ENCODE measurements at regions not wholly inside any gene's neighbourhood (a gene's known extent, or its start where the extent isn't known, plus 50 kb on each side); places are given as distances from the start of the nearest gene placed in this dataset.

DNA sequence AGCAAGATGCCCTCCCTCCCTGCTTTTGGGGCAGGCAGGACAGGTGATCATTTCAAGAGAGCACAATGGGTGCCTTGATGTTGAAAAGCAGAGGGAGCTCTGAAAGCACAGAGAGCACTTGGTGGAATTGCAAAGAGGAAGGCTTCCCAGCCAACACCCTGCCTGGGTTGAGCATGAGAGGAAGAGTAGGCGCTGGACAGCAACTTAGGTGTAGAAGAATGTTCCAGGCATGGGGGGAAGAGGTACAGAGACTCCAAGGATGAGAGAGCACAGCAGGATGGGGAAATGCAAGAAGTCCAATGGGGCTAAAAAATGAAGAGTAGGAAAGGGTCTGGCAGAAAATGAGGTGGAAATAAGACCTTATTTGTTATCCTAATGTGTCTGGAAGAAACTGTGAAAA, 144.8 kb downstream of the TRIM36 start:
- H3K9ac ChIP-seq (ENCODE audit: low read length): no peak overlapping the region
- no peak for DNase-seq (ENCODE audit: low read depth)
- no peaks in the 10 kb centered on the region for H3K9me3 ChIP-seq (ENCODE audit: control insufficient read depth, low read length)
- H3K4me1 ChIP-seq (ENCODE audit: control insufficient read depth, insufficient read depth, low read length): no peaks in the 10 kb centered on the region
- no peaks in the 10 kb centered on the region for H3K36me3 ChIP-seq (ENCODE audit: control insufficient read depth, insufficient read depth, low read length, severe bottlenecking)
- no peaks in the 10 kb centered on the region for H3K27me3 ChIP-seq (replicated peaks; ENCODE audit: control insufficient read depth, insufficient read depth, low read length)
- H3K4me3 ChIP-seq (ENCODE audit: low read length): no peak overlapping the region

DNA sequence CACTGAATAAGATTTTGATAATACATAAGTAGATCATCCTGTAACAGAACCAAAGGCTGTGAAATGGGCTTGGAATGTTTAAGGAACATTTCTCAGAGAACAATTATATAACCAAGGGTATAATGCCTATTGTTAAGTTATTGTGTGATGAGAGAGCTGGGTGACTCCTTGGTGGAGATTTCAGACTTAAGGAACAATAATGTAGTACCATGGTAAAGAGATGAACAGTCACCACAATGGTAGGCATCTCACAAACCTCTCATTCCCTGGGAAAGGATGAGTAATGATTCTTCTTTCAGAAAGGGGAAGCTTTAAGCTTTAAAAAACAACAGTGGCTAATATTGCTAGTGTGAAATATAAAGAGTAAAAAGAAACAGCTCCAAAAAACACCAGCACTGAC, 147.4 kb downstream of the TRIM36 start:
- Histone ChIP-seq H3K9ac (ENCODE audit: low read length) (no peak overlapping the region), H3K27me3 (replicated peaks; ENCODE audit: control insufficient read depth, insufficient read depth, low read length) (no peaks in the 10 kb centered on the region), H3K4me3 (ENCODE audit: low read length) (no peak overlapping the region), H3K4me1 (ENCODE audit: control insufficient read depth, insufficient read depth, low read length) (no peaks in the 10 kb centered on the region), H3K9me3 (ENCODE audit: control insufficient read depth, low read length) (no peaks in the 10 kb centered on the region), H3K36me3 (ENCODE audit: control insufficient read depth, insufficient read depth, low read length, severe bottlenecking) (no peaks in the 10 kb centered on the region)
- DNase-seq (ENCODE audit: low read depth): peak; percentile 7

DNA sequence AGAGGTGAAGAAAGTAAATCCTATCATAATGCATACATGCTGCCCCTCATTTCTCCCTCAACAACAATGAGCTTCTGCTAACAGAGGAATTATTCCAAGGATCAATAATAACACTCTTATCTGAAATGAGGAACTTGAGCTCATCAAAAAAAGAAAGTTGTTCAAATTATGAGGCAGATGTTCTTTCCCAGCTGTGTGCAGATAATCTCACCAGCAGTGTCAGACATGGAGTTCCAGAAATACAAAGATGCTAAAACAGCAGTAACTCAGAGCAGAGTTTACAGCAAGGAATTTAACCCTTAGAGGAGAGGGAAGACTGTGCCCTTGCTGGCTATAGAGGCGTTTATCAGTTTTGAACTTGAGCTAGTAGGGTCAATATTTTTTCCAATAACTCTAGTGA, 153.1 kb downstream of the TRIM36 start:
- H3K4me3 ChIP-seq (ENCODE audit: low read length): no peak overlapping the region
- no peaks in the 10 kb centered on the region for H3K27me3 ChIP-seq (replicated peaks; ENCODE audit: control insufficient read depth, insufficient read depth, low read length)
- no peaks in the 10 kb centered on the region for H3K36me3 ChIP-seq (ENCODE audit: control insufficient read depth, insufficient read depth, low read length, severe bottlenecking)
- no peak for DNase-seq (ENCODE audit: low read depth)
- no peaks in the 10 kb centered on the region for H3K4me1 ChIP-seq (ENCODE audit: control insufficient read depth, insufficient read depth, low read length)
- H3K9ac ChIP-seq (ENCODE audit: low read length): no peak overlapping the region
- peaks cover 2% of the 10 kb centered on the region for H3K9me3 ChIP-seq (ENCODE audit: control insufficient read depth, low read length)

DNA sequence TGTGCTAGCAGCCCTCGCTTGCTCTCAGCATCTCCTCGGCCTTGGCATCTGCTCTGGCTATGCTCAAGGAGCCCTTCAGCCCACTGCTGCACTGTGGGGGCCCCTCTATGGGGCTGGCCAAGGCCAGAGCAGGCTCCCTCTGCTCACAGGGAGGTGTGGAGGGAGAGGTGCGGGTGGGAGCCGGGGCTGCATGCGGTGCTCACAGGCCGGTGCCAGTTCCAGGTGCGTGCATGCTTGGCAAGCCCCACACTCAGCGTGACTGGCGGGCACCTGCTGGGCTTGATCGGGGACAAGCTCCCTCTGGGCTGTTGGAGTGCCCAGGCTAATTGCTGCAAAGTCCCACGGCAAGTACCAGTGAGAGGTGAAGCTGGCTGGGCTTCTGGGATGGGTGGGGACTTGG, 170.5 kb downstream of the TRIM36 start:
- H3K4me1 ChIP-seq (ENCODE audit: control insufficient read depth, insufficient read depth, low read length): no peaks in the 10 kb centered on the region

DNA sequence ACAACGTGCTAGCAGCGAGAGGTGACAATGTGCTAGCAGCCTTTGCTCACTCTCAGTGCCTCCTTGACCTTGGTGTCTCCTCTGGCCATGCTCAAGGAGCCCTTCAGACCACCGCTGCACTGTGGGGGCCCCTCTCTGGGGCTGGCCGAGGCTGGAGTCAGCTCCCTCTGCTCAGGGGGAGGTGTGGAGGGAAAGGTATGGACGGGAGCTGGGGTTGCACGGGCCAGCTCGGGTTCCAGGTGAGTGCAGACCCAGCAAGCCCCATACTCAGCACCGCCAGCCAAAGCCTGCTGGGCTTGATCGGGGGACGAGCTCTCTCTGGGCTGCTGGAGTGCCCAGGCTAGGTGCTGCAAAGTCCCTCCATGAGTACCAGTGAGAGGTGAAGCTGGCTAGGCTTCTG, 180.2 kb downstream of the TRIM36 start:
- H3K4me1 ChIP-seq (ENCODE audit: control insufficient read depth, insufficient read depth, low read length): no peaks in the 10 kb centered on the region
- no peaks in the 10 kb centered on the region for H3K9me3 ChIP-seq (ENCODE audit: control insufficient read depth, low read length)
- no peaks in the 10 kb centered on the region for H3K36me3 ChIP-seq (ENCODE audit: control insufficient read depth, insufficient read depth, low read length, severe bottlenecking)
- no peak overlapping the region for H3K9ac ChIP-seq (ENCODE audit: low read length)
- H3K27me3 ChIP-seq (replicated peaks; ENCODE audit: control insufficient read depth, insufficient read depth, low read length): no peaks in the 10 kb centered on the region
- no peak for DNase-seq (ENCODE audit: low read depth)
- no peak overlapping the region for H3K4me3 ChIP-seq (ENCODE audit: low read length)

More for the DNA sequence above, 170.5 kb downstream of the TRIM36 start:
- H3K9ac ChIP-seq (ENCODE audit: low read length): no peak overlapping the region
- no peaks in the 10 kb centered on the region for H3K36me3 ChIP-seq (ENCODE audit: control insufficient read depth, insufficient read depth, low read length, severe bottlenecking)
- no peak overlapping the region for H3K4me3 ChIP-seq (ENCODE audit: low read length)
- no peaks in the 10 kb centered on the region for H3K27me3 ChIP-seq (replicated peaks; ENCODE audit: control insufficient read depth, insufficient read depth, low read length)
- no peak for DNase-seq (ENCODE audit: low read depth)
- H3K9me3 ChIP-seq (ENCODE audit: control insufficient read depth, low read length): no peaks in the 10 kb centered on the region

DNA sequence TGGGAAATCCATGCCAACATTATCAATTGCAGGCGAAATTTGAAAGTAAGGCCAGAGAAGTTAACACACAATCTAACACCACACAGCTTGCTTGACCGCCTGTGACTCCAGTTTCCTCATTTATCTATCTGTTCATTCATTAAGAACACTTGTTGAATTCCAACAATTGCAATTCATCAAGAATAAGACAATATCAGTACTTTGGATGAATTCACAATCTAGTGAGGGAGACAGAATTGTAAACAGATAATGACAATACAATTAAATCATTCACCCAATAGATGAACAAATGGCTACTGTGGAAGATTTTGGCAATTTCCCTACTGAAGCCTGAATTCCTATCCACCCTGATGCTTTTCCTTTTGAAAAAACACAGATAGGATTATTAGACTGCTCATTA, 181.6 kb downstream of the TRIM36 start:
- no peaks in the 10 kb centered on the region for H3K4me1 ChIP-seq (ENCODE audit: control insufficient read depth, insufficient read depth, low read length)
- H3K36me3 ChIP-seq (ENCODE audit: control insufficient read depth, insufficient read depth, low read length, severe bottlenecking): no peaks in the 10 kb centered on the region
- no peaks in the 10 kb centered on the region for H3K9me3 ChIP-seq (ENCODE audit: control insufficient read depth, low read length)
- no peaks in the 10 kb centered on the region for H3K27me3 ChIP-seq (replicated peaks; ENCODE audit: control insufficient read depth, insufficient read depth, low read length)
- no peak overlapping the region for H3K4me3 ChIP-seq (ENCODE audit: low read length)
- H3K9ac ChIP-seq (ENCODE audit: low read length): no peak overlapping the region
- no peak for DNase-seq (ENCODE audit: low read depth)

DNA sequence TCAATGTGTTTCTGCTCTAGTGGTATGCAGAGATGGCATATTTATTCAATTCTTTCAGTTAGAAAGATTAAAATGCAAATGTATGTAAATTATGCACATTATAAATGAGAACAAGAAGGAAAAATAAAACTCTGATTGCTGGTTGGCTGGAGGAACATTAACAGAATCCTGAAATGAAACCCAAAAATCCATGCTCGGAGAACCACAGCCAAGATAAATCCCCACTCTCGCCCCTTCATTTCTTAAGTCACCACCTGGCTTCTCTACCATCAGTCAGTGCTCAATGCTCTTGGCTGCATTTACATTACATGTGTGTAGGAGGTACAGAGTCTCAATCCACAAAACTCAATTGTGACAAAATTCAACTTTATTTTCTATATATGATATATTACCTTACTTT, 184.9 kb downstream of the TRIM36 start:
- H3K36me3 ChIP-seq (ENCODE audit: control insufficient read depth, insufficient read depth, low read length, severe bottlenecking): no peaks in the 10 kb centered on the region
- H3K9ac ChIP-seq (ENCODE audit: low read length): no peak overlapping the region
- no peaks in the 10 kb centered on the region for H3K9me3 ChIP-seq (ENCODE audit: control insufficient read depth, low read length)

DNA sequence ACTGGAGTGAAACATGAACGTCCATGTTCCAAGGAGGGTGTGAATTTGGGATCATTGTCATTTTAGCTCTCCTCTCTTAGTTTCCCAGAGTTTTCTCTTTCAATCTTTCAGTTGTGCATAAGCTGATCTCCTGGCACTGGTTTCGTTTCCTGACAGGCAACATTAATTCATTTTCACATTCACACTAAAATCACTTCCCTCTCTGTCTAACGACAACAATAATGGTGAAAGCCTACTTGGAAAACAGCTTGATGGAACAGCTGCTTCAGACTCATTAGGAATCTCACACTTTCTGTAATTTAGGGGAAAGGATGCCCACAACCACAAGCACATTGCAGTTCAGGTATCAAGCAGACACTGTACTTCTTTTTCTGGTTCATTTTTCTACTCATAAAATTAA, 188.6 kb downstream of the TRIM36 start:
- Histone ChIP-seq H3K9ac (ENCODE audit: low read length) (no peak overlapping the region), H3K4me1 (ENCODE audit: control insufficient read depth, insufficient read depth, low read length) (no peaks in the 10 kb centered on the region), H3K9me3 (ENCODE audit: control insufficient read depth, low read length) (no peaks in the 10 kb centered on the region), H3K36me3 (ENCODE audit: control insufficient read depth, insufficient read depth, low read length, severe bottlenecking) (no peaks in the 10 kb centered on the region), H3K4me3 (ENCODE audit: low read length) (no peak overlapping the region), H3K27me3 (replicated peaks; ENCODE audit: control insufficient read depth, insufficient read depth, low read length) (no peaks in the 10 kb centered on the region)
- no peak for DNase-seq (ENCODE audit: low read depth)

More for the DNA sequence above, 184.9 kb downstream of the TRIM36 start:
- Histone ChIP-seq H3K4me3 (ENCODE audit: low read length) (no peak overlapping the region), H3K4me1 (ENCODE audit: control insufficient read depth, insufficient read depth, low read length) (no peaks in the 10 kb centered on the region), H3K27me3 (replicated peaks; ENCODE audit: control insufficient read depth, insufficient read depth, low read length) (no peaks in the 10 kb centered on the region)
- no peak for DNase-seq (ENCODE audit: low read depth)

DNA sequence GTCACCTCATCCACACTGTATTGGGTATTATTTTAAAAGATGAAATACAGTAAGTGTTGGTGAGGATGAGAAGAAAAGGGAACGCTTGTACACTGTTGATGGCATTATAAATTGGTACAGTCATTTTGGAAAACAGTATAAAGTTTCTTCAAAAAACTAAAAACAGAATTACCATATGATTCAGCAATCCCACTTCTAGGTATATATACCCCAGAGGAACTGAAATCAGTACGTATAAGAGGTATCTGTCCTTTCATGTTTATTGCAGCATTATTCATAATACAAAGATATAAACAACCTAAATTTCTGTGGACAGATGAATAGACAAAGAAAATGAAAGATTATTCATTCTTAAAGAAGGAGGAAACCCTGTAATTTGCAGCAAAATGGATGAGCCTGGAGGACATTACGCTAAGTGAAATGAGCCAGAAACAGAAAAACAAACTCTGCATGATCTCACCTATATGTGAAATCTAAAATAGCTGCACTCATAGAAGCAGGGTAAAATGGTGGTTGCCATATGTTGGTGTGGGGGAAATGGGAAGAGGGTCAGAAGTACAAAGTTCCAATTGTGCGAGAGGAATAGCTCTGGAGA, 191.6 kb downstream of the TRIM36 start:
- no peak overlapping the region for H3K9ac ChIP-seq (ENCODE audit: low read length)
- H3K9me3 ChIP-seq (ENCODE audit: control insufficient read depth, low read length): no peaks in the 10 kb centered on the region
- no peak for DNase-seq (ENCODE audit: low read depth)
- H3K4me1 ChIP-seq (ENCODE audit: control insufficient read depth, insufficient read depth, low read length): no peaks in the 10 kb centered on the region
- H3K4me3 ChIP-seq (ENCODE audit: low read length): no peak overlapping the region
- H3K36me3 ChIP-seq (ENCODE audit: control insufficient read depth, insufficient read depth, low read length, severe bottlenecking): no peaks in the 10 kb centered on the region
- H3K27me3 ChIP-seq (replicated peaks; ENCODE audit: control insufficient read depth, insufficient read depth, low read length): no peaks in the 10 kb centered on the region

DNA sequence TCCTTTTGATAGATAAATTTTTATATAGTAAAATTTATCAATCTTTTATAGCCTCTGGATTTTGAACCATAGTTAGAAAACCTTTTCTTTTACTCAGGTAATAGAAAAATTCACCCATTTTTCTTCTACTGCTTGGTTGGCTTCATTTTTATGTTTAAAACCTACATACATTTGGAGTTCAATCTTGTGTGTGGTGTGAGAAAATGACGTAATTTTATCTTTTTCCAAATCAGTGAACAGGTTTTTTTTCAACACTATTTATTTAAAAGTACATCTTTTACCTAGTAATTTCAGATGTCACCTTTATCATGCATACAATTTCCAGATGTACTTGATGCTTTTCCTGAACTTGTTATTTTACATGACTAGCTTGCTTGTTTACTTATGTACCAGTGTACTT, 200.2 kb downstream of the TRIM36 start:
- no peaks in the 10 kb centered on the region for H3K27me3 ChIP-seq (replicated peaks; ENCODE audit: control insufficient read depth, insufficient read depth, low read length)
- H3K4me3 ChIP-seq (ENCODE audit: low read length): no peak overlapping the region
- H3K9me3 ChIP-seq (ENCODE audit: control insufficient read depth, low read length): peaks cover 7% of the 10 kb centered on the region
- DNase-seq (ENCODE audit: low read depth): no peak
- no peaks in the 10 kb centered on the region for H3K4me1 ChIP-seq (ENCODE audit: control insufficient read depth, insufficient read depth, low read length)
- H3K36me3 ChIP-seq (ENCODE audit: control insufficient read depth, insufficient read depth, low read length, severe bottlenecking): no peaks in the 10 kb centered on the region
- H3K9ac ChIP-seq (ENCODE audit: low read length): no peak overlapping the region

DNA sequence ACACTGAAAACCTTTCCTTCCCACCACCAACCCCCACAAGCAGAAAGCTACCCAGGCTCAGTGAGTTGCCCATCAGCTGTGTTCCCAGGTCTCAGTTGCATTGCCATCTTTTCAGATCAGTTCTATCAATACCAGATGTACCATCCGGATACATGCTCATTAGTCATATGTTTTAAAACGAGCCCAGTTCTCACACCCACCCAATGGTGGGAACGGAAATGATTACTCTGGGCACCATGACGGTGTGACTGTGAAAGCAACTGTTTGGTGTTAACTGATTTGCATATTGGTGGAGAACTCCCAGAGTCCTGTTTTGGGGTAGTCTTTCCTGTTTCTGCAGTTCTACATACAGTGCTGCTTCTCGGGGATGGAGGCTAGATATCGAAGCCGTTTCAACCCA, 212.3 kb downstream of the TRIM36 start:
- H3K36me3 ChIP-seq (ENCODE audit: control insufficient read depth, insufficient read depth, low read length, severe bottlenecking): no peaks in the 10 kb centered on the region
- H3K27me3 ChIP-seq (replicated peaks; ENCODE audit: control insufficient read depth, insufficient read depth, low read length): no peaks in the 10 kb centered on the region

DNA sequence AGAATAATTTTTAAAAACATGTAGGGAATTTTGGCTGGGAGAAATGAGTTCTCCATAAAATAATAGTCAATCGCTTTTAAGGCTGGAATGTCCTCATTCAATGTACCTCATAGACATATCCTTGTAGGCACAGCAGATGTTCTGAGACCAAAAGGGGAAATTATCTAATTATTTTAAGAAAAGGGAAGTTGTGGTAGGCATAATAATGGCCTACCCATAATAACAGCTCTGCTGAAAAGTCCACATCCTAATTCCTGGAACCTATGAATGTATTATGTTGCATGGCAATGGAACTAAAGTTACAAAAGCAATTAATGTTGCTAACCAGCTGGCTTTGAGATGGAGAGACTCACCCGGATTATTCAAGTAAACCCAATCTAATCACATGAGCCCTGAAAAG, 216.1 kb downstream of the TRIM36 start:
- Histone ChIP-seq H3K27me3 (replicated peaks; ENCODE audit: control insufficient read depth, insufficient read depth, low read length) (no peaks in the 10 kb centered on the region), H3K36me3 (ENCODE audit: control insufficient read depth, insufficient read depth, low read length, severe bottlenecking) (no peaks in the 10 kb centered on the region), H3K4me1 (ENCODE audit: control insufficient read depth, insufficient read depth, low read length) (peaks cover 4% of the 10 kb centered on the region), H3K4me3 (ENCODE audit: low read length) (no peak overlapping the region), H3K9ac (ENCODE audit: low read length) (no peak overlapping the region), H3K9me3 (ENCODE audit: control insufficient read depth, low read length) (no peaks in the 10 kb centered on the region)
- no peak for DNase-seq (ENCODE audit: low read depth)

More for the DNA sequence above, 212.3 kb downstream of the TRIM36 start:
- no peak for DNase-seq (ENCODE audit: low read depth)
- H3K9ac ChIP-seq (ENCODE audit: low read length): no peak overlapping the region
- H3K4me1 ChIP-seq (ENCODE audit: control insufficient read depth, insufficient read depth, low read length): no peaks in the 10 kb centered on the region
- no peak overlapping the region for H3K4me3 ChIP-seq (ENCODE audit: low read length)
- no peaks in the 10 kb centered on the region for H3K9me3 ChIP-seq (ENCODE audit: control insufficient read depth, low read length)

Measured in adipocyte (in vitro differentiated cells).